ENCODE measurements at regions not wholly inside any gene's neighbourhood (a gene's known extent, or its start where the extent isn't known, plus 50 kb on each side); places are given as distances from the start of the nearest gene placed in this dataset.

DNA sequence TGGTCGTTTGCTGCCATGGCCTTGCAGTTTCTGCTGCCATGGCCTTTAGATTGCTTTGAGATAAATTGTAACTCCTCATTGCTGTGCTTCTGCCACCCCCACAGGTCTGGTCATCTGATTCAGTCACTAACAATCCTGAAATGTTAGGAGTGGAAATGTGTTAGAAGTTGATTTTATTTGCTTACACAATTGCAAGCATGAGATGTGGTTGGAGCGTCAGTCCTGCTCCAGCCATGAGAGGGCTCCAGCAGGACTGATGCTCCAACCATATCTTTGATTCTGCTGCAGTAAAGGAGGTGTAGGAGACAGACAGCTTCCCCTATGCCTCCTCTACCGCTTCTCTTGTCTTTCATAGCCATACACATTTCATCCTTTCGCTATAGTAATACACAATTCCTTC, 226.8 kb upstream of the RGS6 start:
- no peak overlapping the region for H3K27ac ChIP-seq
- intact Hi-C loops (cut with DNase I) = no loop called here
- TF ChIP-seq, protein P1, sequence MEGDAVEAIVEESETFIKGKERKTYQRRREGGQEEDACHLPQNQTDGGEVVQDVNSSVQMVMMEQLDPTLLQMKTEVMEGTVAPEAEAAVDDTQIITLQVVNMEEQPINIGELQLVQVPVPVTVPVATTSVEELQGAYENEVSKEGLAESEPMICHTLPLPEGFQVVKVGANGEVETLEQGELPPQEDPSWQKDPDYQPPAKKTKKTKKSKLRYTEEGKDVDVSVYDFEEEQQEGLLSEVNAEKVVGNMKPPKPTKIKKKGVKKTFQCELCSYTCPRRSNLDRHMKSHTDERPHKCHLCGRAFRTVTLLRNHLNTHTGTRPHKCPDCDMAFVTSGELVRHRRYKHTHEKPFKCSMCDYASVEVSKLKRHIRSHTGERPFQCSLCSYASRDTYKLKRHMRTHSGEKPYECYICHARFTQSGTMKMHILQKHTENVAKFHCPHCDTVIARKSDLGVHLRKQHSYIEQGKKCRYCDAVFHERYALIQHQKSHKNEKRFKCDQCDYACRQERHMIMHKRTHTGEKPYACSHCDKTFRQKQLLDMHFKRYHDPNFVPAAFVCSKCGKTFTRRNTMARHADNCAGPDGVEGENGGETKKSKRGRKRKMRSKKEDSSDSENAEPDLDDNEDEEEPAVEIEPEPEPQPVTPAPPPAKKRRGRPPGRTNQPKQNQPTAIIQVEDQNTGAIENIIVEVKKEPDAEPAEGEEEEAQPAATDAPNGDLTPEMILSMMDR (IDR thresholded peaks at IDR 0.05) = no peak
- no peak overlapping the region for H3K4me3 ChIP-seq
- no peaks in the 10 kb centered on the region for H3K4me1 ChIP-seq
- 82 to 91% methylated on average over 4 of the region's 4 CpGs for WGBS, 2 donors
- peaks cover 0 to 19% (median 2%) of the 10 kb centered on the region in 3 donors for H3K36me3 ChIP-seq
- FAIRE-seq (no peak), ATAC-seq (no peak), DNase-seq (no peak)
- H3K27me3 ChIP-seq = no peaks in the 10 kb centered on the region
- H3K9me3 ChIP-seq = no peaks in the 10 kb centered on the region

DNA sequence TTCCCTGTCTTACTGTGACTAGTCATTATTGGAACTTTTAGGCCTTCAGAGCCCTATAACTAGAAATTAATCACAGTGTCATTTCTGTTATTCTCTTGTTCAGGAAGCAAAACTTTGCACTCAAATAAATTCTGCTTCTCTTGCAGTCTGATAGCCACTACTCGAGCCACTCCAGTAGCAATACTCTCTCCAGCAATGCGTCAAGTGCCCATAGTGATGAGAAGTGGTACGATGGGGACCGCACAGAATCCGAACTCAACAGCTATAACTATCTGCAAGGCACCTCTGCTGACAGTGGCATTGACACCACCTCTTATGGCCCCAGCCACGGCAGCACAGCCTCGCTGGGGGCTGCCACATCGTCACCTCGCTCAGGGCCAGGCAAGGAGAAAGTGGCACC, 223.2 kb upstream of the RGS6 start:
- TF ChIP-seq, protein P1 (IDR thresholded peaks at IDR 0.05) = no peak
- ATAC-seq = no peak
- no peak for DNase-seq
- FAIRE-seq = no peak
- intact Hi-C loops (cut with DNase I) = no loop called here
- peaks cover 0 to 19% (median 2%) of the 10 kb centered on the region in 3 donors for H3K36me3 ChIP-seq
- WGBS, 2 donors = 96% methylated on average over 9 of the region's 9 CpGs
- no peaks in the 10 kb centered on the region for H3K4me1 ChIP-seq
- no peak overlapping the region for H3K27ac ChIP-seq
- H3K4me3 ChIP-seq = no peak overlapping the region
- no peaks in the 10 kb centered on the region for H3K27me3 ChIP-seq
- H3K9me3 ChIP-seq = no peaks in the 10 kb centered on the region

DNA sequence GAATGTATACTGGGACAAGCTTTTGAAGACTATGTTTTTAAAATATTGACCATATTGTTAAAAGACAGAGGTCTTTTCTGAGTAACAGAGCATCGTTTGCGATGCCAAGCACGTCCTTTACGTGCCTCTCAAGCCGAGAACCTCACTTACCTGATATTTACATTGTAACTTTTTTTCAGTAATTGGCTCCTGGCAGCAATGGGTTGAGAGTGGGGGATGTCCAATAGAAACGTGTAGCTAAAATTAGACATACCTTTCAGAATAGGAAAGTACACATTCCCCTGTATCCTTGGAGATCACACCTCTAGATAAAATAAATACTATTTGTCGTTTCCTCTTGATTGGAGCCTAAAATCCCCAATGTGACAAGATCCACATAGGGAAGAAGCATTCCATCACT, 222.2 kb upstream of the RGS6 start:
- DNase-seq = no peak
- FAIRE-seq = no peak
- Histone ChIP-seq H3K27me3 (no peaks in the 10 kb centered on the region), H3K9me3 (no peaks in the 10 kb centered on the region), H3K4me3 (no peak overlapping the region), H3K4me1 (no peaks in the 10 kb centered on the region), H3K27ac (no peak overlapping the region), H3K36me3 (peaks cover 0 to 14% (median 2%) of the 10 kb centered on the region in 3 donors)
- TF ChIP-seq, protein P1 (IDR thresholded peaks at IDR 0.05) = no peak
- 77 to 91% methylated on average over 7 of the region's 7 CpGs for WGBS, 2 donors
- ATAC-seq = peak in 1 of 4 donors; percentile 11
- intact Hi-C loops (cut with DNase I) = no loop called here

DNA sequence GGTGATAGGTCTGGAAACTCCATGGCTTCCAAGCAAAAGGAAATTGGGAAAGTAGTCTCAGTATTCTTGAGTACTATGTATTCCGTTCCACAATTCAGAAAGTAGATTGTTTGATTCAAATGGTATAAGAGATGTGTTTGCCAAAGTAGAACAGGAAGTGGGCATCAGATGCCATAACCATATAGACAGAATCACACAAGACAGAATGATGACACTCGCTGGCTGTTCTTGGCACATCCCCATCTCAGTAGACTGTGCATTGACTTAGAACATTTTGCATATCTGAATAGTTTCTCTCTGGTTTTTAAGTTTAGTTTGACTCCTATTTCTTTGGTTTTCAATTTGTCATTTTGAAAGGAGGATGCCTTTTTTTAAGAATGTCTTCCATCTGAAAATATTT, 221.1 kb upstream of the RGS6 start:
- no peak for DNase-seq
- intact Hi-C loops (cut with DNase I) = no loop called here
- no peaks in the 10 kb centered on the region for H3K4me1 ChIP-seq
- no peaks in the 10 kb centered on the region for H3K9me3 ChIP-seq
- H3K36me3 ChIP-seq = peaks cover 0 to 12% (median 2%) of the 10 kb centered on the region in 3 donors
- FAIRE-seq = no peak
- no peak for ATAC-seq
- H3K4me3 ChIP-seq = no peak overlapping the region
- WGBS, 2 donors = 95 to 98% methylated on average over 2 of the region's 2 CpGs
- TF ChIP-seq, protein P1 (IDR thresholded peaks at IDR 0.05) = no peak
- H3K27me3 ChIP-seq = no peaks in the 10 kb centered on the region
- H3K27ac ChIP-seq = no peak overlapping the region

DNA sequence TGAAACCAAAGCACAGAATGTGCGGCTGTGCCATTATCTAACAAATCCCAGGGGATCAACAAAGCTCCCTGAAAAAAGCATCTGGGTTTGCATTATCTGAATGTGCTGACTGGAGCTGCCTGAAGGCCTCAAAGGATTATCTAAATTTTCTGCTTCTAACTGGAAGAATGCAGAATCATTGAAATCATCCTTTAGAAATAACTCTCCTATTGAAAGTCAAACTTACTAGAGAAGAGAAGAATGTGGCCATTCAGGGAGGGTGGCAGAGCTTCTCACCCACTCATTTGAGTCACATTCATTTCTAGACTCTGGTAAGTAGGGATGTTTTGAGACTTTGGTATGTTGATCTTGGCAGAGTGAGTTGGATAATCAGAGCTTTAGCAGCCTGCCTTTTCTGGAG, 220.6 kb upstream of the RGS6 start:
- TF ChIP-seq, protein P1 (IDR thresholded peaks at IDR 0.05) = no peak
- H3K27ac ChIP-seq = no peak overlapping the region
- peaks cover 0 to 12% (median 2%) of the 10 kb centered on the region in 3 donors for H3K36me3 ChIP-seq
- FAIRE-seq = no peak
- intact Hi-C loops (cut with DNase I) = no loop called here
- WGBS, 2 donors = 87 to 88% methylated on average over 1 of the region's 1 CpG
- no peaks in the 10 kb centered on the region for H3K9me3 ChIP-seq
- H3K4me3 ChIP-seq = no peak overlapping the region
- no peaks in the 10 kb centered on the region for H3K4me1 ChIP-seq
- no peak for DNase-seq
- no peaks in the 10 kb centered on the region for H3K27me3 ChIP-seq
- ATAC-seq = no peak
